Posterior cingulate gyrus (tissue), 11 donors: ENCODE measurements at regions not wholly inside any gene's neighbourhood (a gene's known extent, or its start where the extent isn't known, plus 50 kb on each side); places are given as distances from the start of the nearest gene placed in this dataset.
A peak's percentile ranks its signal among the peaks of the same experiment; 100 is the strongest.
"Not testable (repeated sequence)": the region's sequence is repeated elsewhere in the genome, so short reads cannot be mapped to it uniquely, and the experiment has no call there.

Source experiments
- DNase-seq, 10 donors: peaks; one replicate each; pipeline versions ENCODE4 v3.0.0 to v3.0.0-alpha.2; 2020 to 2021; ENCODE audit warnings: mixed read lengths in 3 of 10
- intact Hi-C: fragments of 100-400 bp; cut with DNase I; formaldehyde crosslinking; loops from one replicate; pipeline ENCODE4 v1.15.1; 2023

- no peak for DNase-seq
- intact Hi-C loops = no loop called here
Measured at GRCh38 chr20:40844332-40844731, 155.3 kb upstream of the MAFB start.

DNA sequence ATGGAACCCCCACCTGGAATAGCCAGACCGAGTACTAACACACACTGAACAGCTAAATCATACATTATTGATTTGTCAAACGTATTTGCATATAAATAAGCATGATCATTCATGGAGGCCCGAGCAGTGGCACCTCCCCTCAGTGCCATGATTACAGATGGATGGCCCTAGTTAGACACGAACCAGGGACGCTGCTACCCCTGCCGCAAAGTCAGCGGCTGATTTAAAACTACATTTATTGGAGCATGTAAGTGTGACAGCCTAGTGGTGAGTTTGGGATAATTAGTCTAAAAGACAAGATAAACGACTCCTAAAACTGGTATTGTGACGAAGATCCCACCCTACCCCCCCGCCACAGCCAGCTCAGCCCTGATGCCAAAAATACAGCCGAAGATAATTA lies 159.1 kb upstream of the MAFB start:
- intact Hi-C loops = no loop called here

GRCh38 chr20:40848526-40848925 lies 159.5 kb upstream of the MAFB start:
- intact Hi-C loops = no loop called here

More for the DNA sequence above, 159.1 kb upstream of the MAFB start:
- DNase-seq = no peak

GRCh38 chr20:40849456-40849855 lies 160.4 kb upstream of the MAFB start:
- intact Hi-C loops = no loop called here
- DNase-seq = no peak

More at GRCh38 chr20:40848526-40848925, 159.5 kb upstream of the MAFB start:
- DNase-seq = no peak

GRCh38 chr20:40851051-40851450 lies 162.0 kb upstream of the MAFB start:
- DNase-seq = no peak
- intact Hi-C loops = no loop called here

DNA sequence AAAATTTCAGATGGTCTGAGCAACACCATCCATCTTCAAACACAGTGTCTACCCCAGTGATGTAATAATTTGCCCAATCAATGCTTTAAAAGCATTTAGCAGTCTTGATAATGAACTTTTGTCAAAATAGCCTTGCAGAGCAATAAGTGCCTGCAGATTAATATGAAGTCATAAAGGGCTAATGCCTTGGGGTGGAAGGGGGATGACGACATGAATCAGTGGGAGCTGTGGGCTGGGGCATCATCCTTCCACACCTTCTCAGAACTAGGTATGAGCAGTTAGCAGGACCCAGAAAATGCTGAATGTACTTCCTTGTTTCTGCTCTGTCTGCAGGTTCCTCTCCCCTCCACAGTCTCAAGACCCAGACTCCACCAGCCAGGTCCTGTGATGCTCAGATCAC lies 166.2 kb upstream of the MAFB start:
- intact Hi-C loops = no loop called here
- no peak for DNase-seq

DNA sequence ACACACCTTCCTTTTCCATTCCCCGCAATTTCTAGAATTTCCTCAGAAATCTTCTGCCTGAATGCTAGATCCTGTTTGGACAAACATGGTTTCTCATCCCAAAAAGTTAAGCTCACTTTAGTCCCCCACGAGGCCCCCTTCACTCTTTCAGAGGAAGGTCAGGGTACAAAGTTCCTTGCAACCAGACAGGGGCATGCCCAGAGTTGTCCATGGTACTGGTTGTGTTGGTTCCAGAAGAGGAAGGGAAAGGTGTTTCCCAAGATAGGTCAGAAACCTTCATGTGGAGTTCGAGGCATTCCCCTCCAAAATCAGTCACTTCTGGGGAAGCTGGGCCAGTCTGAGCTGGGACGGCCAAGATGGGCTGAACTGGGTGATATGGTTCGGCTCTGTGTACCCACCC lies 167.6 kb upstream of the MAFB start:
- DNase-seq = no peak
- intact Hi-C loops = no loop called here

- intact Hi-C loops = no loop called here
- no peak for DNase-seq
Measured at GRCh38 chr20:40860487-40860902, 168.1 kb upstream of the TOP1 start.

GRCh38 chr20:40861427-40862008 lies 167.1 kb upstream of the TOP1 start:
- no peak for DNase-seq
- intact Hi-C loops = no loop called here

DNA sequence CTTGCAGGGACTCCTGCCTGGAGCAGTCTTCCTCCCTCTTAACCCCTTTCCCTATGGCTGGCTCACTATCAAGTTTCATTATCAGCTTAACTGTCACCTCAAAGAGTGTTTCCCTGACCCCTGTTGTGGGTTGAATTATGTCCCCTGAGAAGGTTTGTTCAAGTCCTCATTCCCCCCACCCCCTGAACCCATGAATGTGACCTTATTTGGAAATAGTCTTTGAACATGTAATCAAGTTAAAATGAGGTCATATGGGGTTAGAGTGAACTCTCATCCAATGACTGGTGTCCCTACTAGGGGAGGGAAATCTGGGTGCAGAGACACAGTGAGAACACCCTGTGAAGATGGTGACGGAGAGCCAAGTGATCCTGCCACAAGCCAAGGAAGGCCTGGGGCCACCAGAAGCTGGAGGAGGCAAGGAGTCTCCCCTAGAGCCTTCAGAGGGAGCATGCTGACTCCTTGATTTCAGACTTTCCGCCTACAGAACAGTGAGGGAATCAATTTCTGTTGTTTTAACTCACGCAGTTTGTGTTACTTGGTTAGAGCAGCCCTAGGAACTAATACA lies 165.2 kb upstream of the TOP1 start:
- DNase-seq = no peak
- intact Hi-C loops = no loop called here

- no peak for DNase-seq
- intact Hi-C loops = no loop called here
Measured at GRCh38 chr20:40864470-40864869, 164.2 kb upstream of the TOP1 start.

GRCh38 chr20:40865095-40865494 lies 163.5 kb upstream of the TOP1 start:
- intact Hi-C loops = no loop called here
- no peak for DNase-seq

- intact Hi-C loops = no loop called here
- no peak for DNase-seq
Measured at GRCh38 chr20:40866056-40866455, 162.6 kb upstream of the TOP1 start.

DNA sequence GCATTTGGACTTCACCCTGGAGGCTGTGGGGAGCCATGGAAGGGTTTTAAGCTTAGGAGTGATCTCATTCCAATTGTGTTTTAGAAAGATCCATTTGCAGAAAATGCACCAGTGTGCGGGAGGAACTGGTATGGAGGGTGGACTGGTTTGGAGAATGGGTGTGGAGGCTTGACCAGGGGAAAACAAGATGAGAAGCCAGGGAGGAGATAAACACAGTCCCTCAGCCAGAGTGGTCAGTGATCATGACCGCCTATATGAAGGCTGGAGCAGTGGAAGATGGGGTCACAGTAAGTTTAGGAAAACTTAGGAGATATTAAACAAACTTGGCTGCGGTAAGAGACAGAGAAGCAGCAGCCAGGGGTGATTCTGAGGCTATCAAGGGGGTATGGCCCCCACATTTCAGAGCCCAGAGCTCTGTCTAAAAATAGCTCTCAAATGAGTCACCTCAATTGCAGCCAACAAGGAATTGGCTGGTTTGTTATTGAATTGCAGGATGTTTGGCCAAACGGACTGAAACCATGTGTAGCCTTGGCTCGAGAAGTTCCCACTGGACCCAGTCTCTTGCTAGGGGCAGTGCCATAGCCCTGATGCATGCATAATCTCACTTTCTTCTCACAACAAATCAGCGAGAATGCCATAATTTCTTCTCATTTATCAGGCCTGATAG lies 159.9 kb upstream of the TOP1 start:
- intact Hi-C loops = no loop called here
- peak in 1 of 10 donors; percentile 20 for DNase-seq

DNA sequence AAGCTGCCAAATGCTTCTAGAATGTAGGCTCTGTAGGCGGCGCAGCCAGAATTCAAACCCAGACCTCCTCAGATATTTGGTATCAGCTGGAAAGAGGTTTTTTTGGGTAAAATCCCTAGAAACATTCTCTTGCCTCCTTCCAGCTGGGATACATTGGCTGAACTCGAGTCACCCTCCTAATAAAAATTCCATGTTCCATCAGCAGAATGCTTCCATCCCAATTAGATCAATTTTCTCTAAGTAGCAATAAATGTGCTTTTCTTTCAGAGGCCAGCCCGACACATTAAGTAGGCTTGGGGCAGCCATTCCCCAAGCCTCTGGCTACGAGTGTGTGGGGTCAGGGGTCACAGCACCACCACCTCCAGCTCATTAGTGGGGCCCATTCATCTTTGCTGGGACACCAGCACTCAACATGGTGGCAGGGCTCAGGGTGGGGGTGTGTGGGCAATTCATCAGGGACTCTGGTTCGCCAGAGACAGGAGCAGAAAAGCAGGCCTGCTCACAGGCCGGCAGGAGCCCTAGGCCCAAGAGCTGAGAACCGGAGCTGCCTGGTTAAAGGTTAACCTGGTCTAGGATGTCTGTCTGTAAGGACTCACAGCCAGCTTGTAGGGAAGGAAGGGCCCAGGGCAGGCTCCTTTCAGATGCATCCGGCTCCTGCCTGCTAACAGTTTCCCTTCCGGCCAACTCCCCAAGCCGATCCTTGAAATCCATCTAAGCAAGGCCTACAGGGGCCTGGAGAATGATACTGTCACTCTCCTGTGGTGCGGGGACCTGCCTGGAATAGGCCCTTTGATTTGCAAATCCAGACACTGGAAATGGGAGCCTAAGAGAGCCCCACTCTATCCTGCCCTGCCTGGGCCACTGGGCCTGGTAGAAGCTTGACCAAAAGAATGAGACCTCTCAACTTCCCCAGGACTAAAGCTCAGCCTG lies 159.1 kb upstream of the TOP1 start:
- intact Hi-C loops = no loop called here
- no peak for DNase-seq

DNA sequence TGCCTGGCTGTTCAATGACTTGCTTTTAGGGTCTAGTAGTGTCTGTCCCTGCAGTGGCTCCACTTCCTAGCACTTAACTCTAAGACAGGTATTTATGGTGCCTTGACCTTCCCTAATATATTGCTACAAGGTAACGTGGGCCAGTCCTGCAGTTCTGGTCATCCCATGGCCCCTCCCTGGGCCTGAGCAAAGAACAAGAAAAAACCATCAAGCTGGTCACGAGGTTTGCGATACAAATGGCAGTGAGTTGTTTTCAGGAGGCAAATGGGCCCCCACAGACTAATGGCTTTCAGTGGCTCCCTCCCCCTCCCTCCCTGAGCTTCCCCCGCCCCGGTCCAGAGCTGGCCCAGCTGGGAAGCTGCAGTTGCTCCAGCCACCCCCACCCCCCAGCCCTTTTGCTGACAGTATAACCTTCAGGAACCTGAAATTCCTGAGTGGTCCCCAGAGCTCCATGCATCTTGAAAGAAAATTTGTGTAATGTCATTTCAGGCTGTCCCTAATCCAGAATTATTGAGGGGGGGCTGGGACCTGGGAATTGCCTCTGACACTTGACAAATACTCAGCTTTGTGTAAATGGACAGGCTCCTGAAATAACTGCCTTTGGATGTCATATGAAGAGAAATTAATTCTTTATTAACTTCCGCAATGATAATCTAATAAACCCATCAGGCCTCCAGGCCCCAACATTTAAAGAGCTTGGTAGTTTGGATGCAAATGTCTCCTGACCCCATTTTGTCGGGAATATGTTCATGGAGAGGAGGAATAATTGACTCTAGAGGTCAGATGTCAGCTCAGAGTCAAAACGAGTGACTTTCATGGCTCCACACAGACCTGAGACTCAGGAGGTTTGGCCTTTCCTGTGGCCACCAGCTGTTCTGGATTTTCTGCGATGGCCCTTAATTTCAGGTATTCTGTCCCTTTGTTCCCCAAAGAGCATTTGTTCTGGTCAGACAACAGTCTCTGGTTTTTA lies 153.2 kb upstream of the TOP1 start:
- intact Hi-C loops = no loop called here
- DNase-seq = no peak

- intact Hi-C loops = not testable (repeated sequence)
Measured at GRCh38 chr20:40878099-40878498, 150.5 kb upstream of the TOP1 start.

GRCh38 chr20:40880063-40880728 lies 148.4 kb upstream of the TOP1 start:
- intact Hi-C loops = no loop called here
- DNase-seq = no peak

More at GRCh38 chr20:40878099-40878498, 150.5 kb upstream of the TOP1 start:
- DNase-seq = not testable (repeated sequence)

GRCh38 chr20:40880729-40881109 lies 147.9 kb upstream of the TOP1 start:
- intact Hi-C loops = no loop called here
- DNase-seq = no peak
